Endothelial cell of umbilical vein (primary cell): ENCODE measurements at regions not wholly inside any gene's neighbourhood (a gene's known extent, or its start where the extent isn't known, plus 50 kb on each side); places are given as distances from the start of the nearest gene placed in this dataset.

Source experiments
- BruUV-seq: library from RNA; stranded (reverse); fragments of 400-500 nt; replicated peaks from 2 replicates; lab custom pipeline; 2021; lab: Mats Ljungman, UMichigan
- CTCF ChIA-PET: fragments of 300-600, 350-600 bp; sonication (Branson Sonifier 250); formaldehyde crosslinking; loops from one replicate; lab custom pipeline; 2021; ENCODE audit warnings: antibody characterized with exemption, inconsistent platforms; lab: Charles Lee
- POLR2A ChIA-PET: fragments of 300-600, 350-600 bp; sonication (Branson Sonifier 250); formaldehyde crosslinking; loops from one replicate; lab custom pipeline; 2021; ENCODE audit warnings: antibody characterized with exemption, inconsistent platforms; lab: Charles Lee
- DNase-seq: peaks from one replicate; pipeline ENCODE4 v3.0.0-alpha.2; 2011; ENCODE audit warnings: low read depth, low spot score
- FAIRE-seq: peaks from 2 replicates; lab custom pipeline; 2011; peaks lifted over from hg19 to GRCh38; lab: Jason Lieb, UNC
- H2AFZ ChIP-seq: 2 replicates; pipeline ENCODE4 v1.6.0; 2012; ENCODE audit warnings: low read depth, low read length, control low read depth, inconsistent platforms
- H3K27ac ChIP-seq: 2 replicates; pipeline ENCODE4 v1.5.1; 2011; ENCODE audit warnings: low read depth, mild to moderate bottlenecking, control low read depth, low read length, moderate library complexity; ENCODE audit not compliant: insufficient read depth
- H3K27me3 ChIP-seq, 2 experiments: 2 replicates each; pipeline versions ENCODE4 v1.6.0 to v1.6.1; 2011; ENCODE audit warnings: low read length in 2 of 2, mixed read lengths in 1 of 2; ENCODE audit not compliant: control insufficient read depth in 2 of 2, insufficient read depth in 2 of 2
- H3K36me3 ChIP-seq, 2 experiments: 2 replicates in 1 of 2; 3 replicates in 1 of 2; pipeline ENCODE4 v1.5.1; 2011; ENCODE audit warnings: low read length in 2 of 2, mild to moderate bottlenecking in 1 of 2, moderate library complexity in 1 of 2; ENCODE audit not compliant: control insufficient read depth in 2 of 2, insufficient read depth in 2 of 2; ENCODE audit errors: extremely low read depth in 1 of 2
- H3K4me1 ChIP-seq: 3 replicates; pipeline ENCODE4 v1.5.1; 2011; ENCODE audit warnings: mild to moderate bottlenecking, low read length; ENCODE audit not compliant: control insufficient read depth, insufficient read depth; ENCODE audit errors: extremely low read depth
- H3K4me2 ChIP-seq: 2 replicates; pipeline ENCODE4 v1.6.1; 2011; ENCODE audit warnings: low read length, control low read depth, mixed read lengths; ENCODE audit not compliant: insufficient read depth
- H3K4me3 ChIP-seq, 3 experiments: fragments of 200-600 bp in 1 of 3; sonication (generic), shearing (Covaris generic) in 1 of 3; replicated peaks in 1 of 3; 2 replicates each; pipeline ENCODE4 v1.5.1; 2011 to 2016; ENCODE audit warnings: control low read depth in 3 of 3, low read length in 3 of 3, mild to moderate bottlenecking in 2 of 3, inconsistent platforms in 1 of 3, low read depth in 1 of 3, moderate library complexity in 1 of 3; ENCODE audit not compliant: insufficient read depth in 1 of 3
- H3K79me2 ChIP-seq: 2 replicates; pipeline ENCODE4 v1.6.0; 2012; ENCODE audit warnings: low read length, inconsistent platforms; ENCODE audit not compliant: control insufficient read depth, insufficient read depth
- H3K9ac ChIP-seq: replicated peaks from 2 replicates; pipeline ENCODE3; 2011; ENCODE audit warnings: low read length, control low read depth; ENCODE audit not compliant: insufficient read depth; ENCODE audit errors: extremely low read depth
- H3K9me1 ChIP-seq: replicated peaks from 3 replicates; pipeline ENCODE4 v1.6.0; 2011; ENCODE audit warnings: mild to moderate bottlenecking, low read length; ENCODE audit not compliant: control insufficient read depth, insufficient read depth; ENCODE audit errors: extremely low read depth
- H3K9me3 ChIP-seq: replicated peaks from 2 replicates; pipeline ENCODE4 v1.5.1; 2012; ENCODE audit warnings: low read length, inconsistent platforms; ENCODE audit not compliant: control insufficient read depth, insufficient read depth
- H4K20me1 ChIP-seq: replicated peaks from 2 replicates; pipeline ENCODE3; 2011; ENCODE audit warnings: mild to moderate bottlenecking, low read length; ENCODE audit not compliant: control insufficient read depth, insufficient read depth; ENCODE audit errors: extremely low read depth
- EZH2 ChIP-seq: IDR thresholded peaks from 2 replicates; pipeline ENCODE4 v1.6.1; 2012; ENCODE audit warnings: borderline replicate concordance, low read depth, mild to moderate bottlenecking, moderate library complexity, low read length, inconsistent platforms; ENCODE audit not compliant: severe bottlenecking
- FOS ChIP-seq: IDR thresholded peaks from 2 replicates; pipeline ENCODE4 v1.6.1; 2011; ENCODE audit warnings: mild to moderate bottlenecking, low read length, moderate library complexity, borderline replicate concordance; ENCODE audit not compliant: insufficient read depth
- GATA2 ChIP-seq: IDR thresholded peaks from 2 replicates; pipeline ENCODE4 v1.7.0; 2011; ENCODE audit warnings: low read depth, mild to moderate bottlenecking, moderate library complexity, mixed read lengths, low read length; ENCODE audit not compliant: insufficient read length, insufficient read depth
- JUN ChIP-seq: IDR thresholded peaks from 2 replicates; pipeline ENCODE4 v1.6.1; 2011; ENCODE audit warnings: borderline replicate concordance, low read depth; ENCODE audit not compliant: insufficient read length, insufficient read depth
- MYC ChIP-seq: IDR thresholded peaks from one replicate; pipeline ENCODE4 v1.6.1; 2011; ENCODE audit warnings: mild to moderate bottlenecking, low read depth, low read length
- POLR2A ChIP-seq: IDR thresholded peaks from 2 replicates; pipeline ENCODE4 v1.6.1; 2012; ENCODE audit warnings: low read depth, mild to moderate bottlenecking, control low read depth, low read length
- POLR2AphosphoS5 ChIP-seq: IDR thresholded peaks from 2 replicates; pipeline ENCODE4 v1.6.1; 2012; ENCODE audit warnings: low read depth, mild to moderate bottlenecking, control low read depth, low read length, moderate library complexity; ENCODE audit not compliant: insufficient read depth
- dilution Hi-C: fragments of 300-500 bp; cut with MboI; formaldehyde crosslinking; loops from one replicate; pipeline ENCODE4 v1.15.0; 2019; ENCODE audit warnings: low sequenced_read_pairs; ENCODE audit not compliant: extremely low pct_ligation_motif_present
- intact Hi-C: fragments of 100-400 bp; cut with micrococcal nuclease; formaldehyde crosslinking; loops from one replicate; pipeline ENCODE4 v1.10.0; 2022
- TF ChIP-seq, protein P1 (sequence below): IDR thresholded peaks from 2 replicates; pipeline ENCODE4 v1.6.1; 2011; ENCODE audit not compliant: insufficient read depth, insufficient read length
- TF ChIP-seq, protein P2 (sequence below), 2 donors: IDR thresholded peaks; 1 replicate in 1 of 2; 2 replicates in 1 of 2; pipeline ENCODE4 v1.5.1; 2011; ENCODE audit warnings: low read length in 2 of 2, mild to moderate bottlenecking in 2 of 2, moderate library complexity in 2 of 2, control low read depth in 1 of 2, inconsistent platforms in 1 of 2, low read depth in 1 of 2; ENCODE audit not compliant: insufficient read depth in 1 of 2; ENCODE audit errors: extremely low read depth in 1 of 2

DNA sequence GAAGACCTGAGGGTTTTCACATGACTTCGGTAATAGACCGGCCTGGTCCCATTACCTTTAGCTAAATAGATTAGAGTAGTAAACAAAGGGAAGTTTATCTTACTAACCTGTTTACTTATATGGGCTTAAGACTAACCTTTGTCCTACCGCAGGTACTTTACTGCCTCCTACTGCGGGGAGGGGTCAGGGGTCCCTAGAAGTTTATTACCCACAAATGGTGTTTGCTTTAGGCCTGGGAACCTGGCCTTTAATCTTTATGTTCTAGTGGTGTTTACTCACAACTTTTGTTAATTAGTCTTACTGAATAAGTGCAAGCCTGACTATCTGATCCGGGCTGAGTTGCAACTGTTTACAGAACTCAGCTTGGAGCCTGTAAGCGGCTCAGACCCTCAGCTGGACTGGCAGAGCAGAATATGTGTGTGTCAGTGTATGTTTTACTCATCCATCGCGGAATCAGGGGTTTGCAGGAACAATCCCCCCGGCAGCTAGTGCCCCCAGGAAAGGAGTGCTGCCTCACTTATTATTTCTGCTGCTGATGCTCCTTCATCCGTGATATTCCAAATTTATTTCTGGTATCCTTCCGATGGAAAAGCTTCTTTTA lies 578.9 kb upstream of the SEMA3D start:
- Histone ChIP-seq H3K27me3 (no peaks in the 10 kb centered on the region), H4K20me1 (no peaks in the 10 kb centered on the region), H3K27ac (no peak overlapping the region), H3K4me3 (no peak overlapping the region), H3K4me2 (no peak overlapping the region), H2AFZ (no peak overlapping the region), H3K9me3 (no peaks in the 10 kb centered on the region), H3K79me2 (no peaks in the 10 kb centered on the region), H3K36me3 (no peaks in the 10 kb centered on the region), H3K9ac (no peak overlapping the region), H3K9me1 (no peaks in the 10 kb centered on the region), H3K4me1 (no peaks in the 10 kb centered on the region)
- intact Hi-C loops: no loop called here
- TF ChIP-seq EZH2 (no peak), GATA2 (no peak), FOS (no peak)
- TF ChIP-seq, protein P1, sequence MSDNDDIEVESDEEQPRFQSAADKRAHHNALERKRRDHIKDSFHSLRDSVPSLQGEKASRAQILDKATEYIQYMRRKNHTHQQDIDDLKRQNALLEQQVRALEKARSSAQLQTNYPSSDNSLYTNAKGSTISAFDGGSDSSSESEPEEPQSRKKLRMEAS: no peak
- FAIRE-seq (no peak), DNase-seq (no peak)
- ChIA-PET CTCF (interaction anchor here (0.9 kb wide), 1 partner anchor 724 kb away, joined by 3 read pairs; no protein-coding TSS in a partner anchor), POLR2A (no interaction called here)
- no TSS peak for BruUV-seq
- dilution Hi-C loops: no loop called here

DNA sequence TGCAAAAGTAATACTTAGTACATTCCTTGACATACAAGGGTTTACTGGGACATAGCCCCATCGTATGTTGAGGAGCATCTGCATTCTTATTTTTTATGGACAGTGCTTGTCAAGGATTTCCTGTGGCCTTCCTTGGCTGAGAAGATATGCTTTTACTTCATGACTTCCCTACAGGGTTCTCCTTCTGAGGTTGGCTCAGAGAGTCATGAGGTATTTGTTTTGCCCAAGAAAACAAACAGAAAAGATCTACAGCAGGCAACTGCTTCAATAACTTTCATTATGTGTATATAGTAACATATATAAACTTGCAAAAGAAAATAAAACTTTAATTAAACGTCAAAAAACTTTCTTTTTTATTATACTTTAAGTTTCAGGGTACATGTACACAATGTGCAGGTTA lies 577.2 kb upstream of the SEMA3D start:
- H3K36me3 ChIP-seq: no peaks in the 10 kb centered on the region
- H3K27me3 ChIP-seq: no peaks in the 10 kb centered on the region
- dilution Hi-C loops (no loop called here), intact Hi-C loops (no loop called here)
- H3K9me1 ChIP-seq: no peaks in the 10 kb centered on the region
- TF ChIP-seq, protein P1: no peak
- no peak for TF ChIP-seq EZH2
- TF ChIP-seq GATA2: no peak
- no peak for TF ChIP-seq MYC
- no peak for TF ChIP-seq POLR2A
- TF ChIP-seq, protein P2, sequence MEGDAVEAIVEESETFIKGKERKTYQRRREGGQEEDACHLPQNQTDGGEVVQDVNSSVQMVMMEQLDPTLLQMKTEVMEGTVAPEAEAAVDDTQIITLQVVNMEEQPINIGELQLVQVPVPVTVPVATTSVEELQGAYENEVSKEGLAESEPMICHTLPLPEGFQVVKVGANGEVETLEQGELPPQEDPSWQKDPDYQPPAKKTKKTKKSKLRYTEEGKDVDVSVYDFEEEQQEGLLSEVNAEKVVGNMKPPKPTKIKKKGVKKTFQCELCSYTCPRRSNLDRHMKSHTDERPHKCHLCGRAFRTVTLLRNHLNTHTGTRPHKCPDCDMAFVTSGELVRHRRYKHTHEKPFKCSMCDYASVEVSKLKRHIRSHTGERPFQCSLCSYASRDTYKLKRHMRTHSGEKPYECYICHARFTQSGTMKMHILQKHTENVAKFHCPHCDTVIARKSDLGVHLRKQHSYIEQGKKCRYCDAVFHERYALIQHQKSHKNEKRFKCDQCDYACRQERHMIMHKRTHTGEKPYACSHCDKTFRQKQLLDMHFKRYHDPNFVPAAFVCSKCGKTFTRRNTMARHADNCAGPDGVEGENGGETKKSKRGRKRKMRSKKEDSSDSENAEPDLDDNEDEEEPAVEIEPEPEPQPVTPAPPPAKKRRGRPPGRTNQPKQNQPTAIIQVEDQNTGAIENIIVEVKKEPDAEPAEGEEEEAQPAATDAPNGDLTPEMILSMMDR (IDR thresholded peaks at IDR 0.05; ENCODE audit: extremely low read depth in 1 of 2, insufficient read depth in 1 of 2, low read depth in 1 of 2, low read length in 2 of 2): no peak
- no peak for TF ChIP-seq FOS
- no peak for TF ChIP-seq JUN
- TF ChIP-seq POLR2AphosphoS5: no peak
- H3K4me3 ChIP-seq: no peak overlapping the region
- no peak overlapping the region for H3K9ac ChIP-seq
- no peaks in the 10 kb centered on the region for H3K4me1 ChIP-seq
- DNase-seq (no peak), FAIRE-seq (no peak)
- H4K20me1 ChIP-seq: no peaks in the 10 kb centered on the region
- no peak overlapping the region for H2AFZ ChIP-seq
- H3K9me3 ChIP-seq: no peaks in the 10 kb centered on the region
- H3K27ac ChIP-seq: no peak overlapping the region
- ChIA-PET CTCF (no interaction called here), POLR2A (no interaction called here)
- no peaks in the 10 kb centered on the region for H3K79me2 ChIP-seq
- no peak overlapping the region for H3K4me2 ChIP-seq
- no TSS peak for BruUV-seq
